WTC11 (cell line): ENCODE measurements at regions not wholly inside any gene's neighbourhood (a gene's known extent, or its start where the extent isn't known, plus 50 kb on each side); places are given as distances from the start of the nearest gene placed in this dataset.

Source experiments
- ATF6 ChIP-seq: sonication (generic); formaldehyde crosslinking; IDR thresholded peaks from 2 replicates; pipeline ENCODE4 v1.8.1; 2023; ENCODE audit warnings: mild to moderate bottlenecking, missing genetic modification reagents
- CTCF ChIP-seq: fragments of 200-600 bp; IDR thresholded peaks from 2 replicates; pipeline ENCODE4 v1.8.0; 2022; ENCODE audit warnings: antibody characterized with exemption
- E2F5 ChIP-seq: sonication (generic); formaldehyde crosslinking; IDR thresholded peaks from 2 replicates; pipeline ENCODE4 v1.8.1; 2022; ENCODE audit warnings: mild to moderate bottlenecking, moderate library complexity, missing genetic modification reagents
- USF1 ChIP-seq: sonication (generic); formaldehyde crosslinking; IDR thresholded peaks from 2 replicates; pipeline ENCODE4 v1.8.0; 2022; ENCODE audit warnings: mild to moderate bottlenecking, missing genetic modification reagents
- ZNF416 ChIP-seq: fragments of 250-450 bp; sonication (Bioruptor Pico); IDR thresholded peaks from 2 replicates; pipeline ENCODE4 v1.9.0; 2021; ENCODE audit warnings: mild to moderate bottlenecking, inconsistent platforms

GRCh38 chr5:125057912-125058826 is 311.7 kb upstream of the ZNF608 start:
- TF ChIP-seq CTCF (no peak), E2F5 (no peak), USF1 (no peak), ATF6 (no peak), ZNF416 (no peak)
